ENCODE measurements at regions not wholly inside any gene's neighbourhood (a gene's known extent, or its start where the extent isn't known, plus 50 kb on each side); places are given as distances from the start of the nearest gene placed in this dataset.
A peak's percentile ranks its signal among the peaks of the same experiment; 100 is the strongest.

- DNase-seq = no peak
Observed at GRCh38 chr17:56009795-56010651, 143.3 kb upstream of the ANKFN1 start.

DNA sequence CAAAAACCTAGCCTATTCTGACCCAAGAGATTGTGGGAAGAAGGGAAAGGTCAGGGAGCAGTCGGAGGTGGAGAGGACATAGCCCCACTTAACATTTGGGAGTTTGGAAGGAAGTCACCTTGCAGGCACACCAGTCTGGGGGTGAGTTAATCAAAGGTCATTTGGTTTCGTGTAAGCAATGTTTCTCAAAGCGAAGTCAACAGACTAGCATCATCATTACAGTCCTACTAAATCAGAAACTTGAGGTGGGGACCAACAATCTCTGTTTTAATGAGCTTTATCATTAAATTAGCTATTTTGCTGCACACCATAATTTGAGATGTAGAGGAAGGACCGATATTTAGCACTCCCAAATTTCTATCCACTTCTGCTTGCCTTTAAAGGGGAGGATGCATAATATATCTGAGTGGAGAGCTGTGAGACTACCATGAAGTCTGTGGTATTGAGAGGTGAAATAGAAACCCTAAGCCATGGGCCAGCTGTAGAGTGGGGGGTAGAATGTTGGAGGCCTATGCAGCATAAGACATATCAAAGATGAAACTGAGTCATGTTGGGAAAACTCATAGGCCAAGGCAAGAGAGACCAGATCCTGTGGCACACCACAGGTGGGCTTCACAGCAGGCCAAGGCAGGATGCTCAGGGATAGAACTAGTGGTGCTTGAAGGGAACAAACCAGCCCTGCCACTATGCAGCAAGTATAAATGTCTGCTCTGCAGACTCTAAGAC is 141.7 kb upstream of the ANKFN1 start:
- no peak for DNase-seq

GRCh38 chr17:56018211-56018610 is 135.1 kb upstream of the ANKFN1 start:
- no peak for DNase-seq

DNA sequence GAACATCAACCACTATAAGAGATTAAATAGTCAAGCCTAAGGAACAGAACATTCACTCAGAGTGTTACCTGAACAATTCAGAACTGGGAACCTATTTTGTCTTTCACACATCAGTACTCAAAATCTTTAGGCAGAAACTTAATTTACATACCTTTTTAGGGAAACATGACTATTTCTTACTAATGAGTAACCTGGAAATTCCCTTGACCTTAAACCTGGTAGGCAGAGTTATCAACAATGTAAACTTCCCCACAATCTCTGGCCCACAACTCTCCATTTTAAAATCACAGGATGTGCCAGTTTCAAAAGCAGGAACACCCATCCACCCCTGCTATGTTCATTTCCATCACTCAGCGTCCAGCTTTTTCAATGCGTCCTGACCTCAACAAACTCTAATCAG is 132.9 kb upstream of the ANKFN1 start:
- no peak for DNase-seq

GRCh38 chr17:56021681-56022190 is 131.5 kb upstream of the ANKFN1 start:
- no peak for DNase-seq

DNA sequence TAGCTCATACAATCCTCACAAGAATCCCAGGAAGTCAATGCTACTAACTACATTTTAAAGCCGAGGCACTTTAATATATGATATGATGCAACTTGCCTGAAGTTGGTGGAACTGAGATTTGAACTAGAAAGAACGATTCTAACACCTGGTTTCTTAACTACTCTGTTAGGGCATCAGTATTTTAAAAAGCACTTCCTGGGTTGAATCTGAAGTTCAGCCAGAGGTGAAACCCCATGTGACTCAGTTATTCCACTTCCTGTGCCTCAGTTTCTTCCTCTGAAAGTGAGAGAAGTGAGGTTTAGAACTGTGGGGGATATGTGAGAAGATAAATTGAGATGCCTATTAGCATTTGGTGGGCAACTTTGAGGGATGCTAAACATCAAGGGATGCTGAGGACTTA is 129.4 kb upstream of the ANKFN1 start:
- DNase-seq = no peak

- DNase-seq = no peak
Observed at GRCh38 chr17:56026915-56027314, 126.4 kb upstream of the ANKFN1 start.

GRCh38 chr17:56028837-56029236 is 124.4 kb upstream of the ANKFN1 start:
- no peak for DNase-seq

- DNase-seq = no peak
Observed at GRCh38 chr17:56030009-56030624, 123.2 kb upstream of the ANKFN1 start.

DNA sequence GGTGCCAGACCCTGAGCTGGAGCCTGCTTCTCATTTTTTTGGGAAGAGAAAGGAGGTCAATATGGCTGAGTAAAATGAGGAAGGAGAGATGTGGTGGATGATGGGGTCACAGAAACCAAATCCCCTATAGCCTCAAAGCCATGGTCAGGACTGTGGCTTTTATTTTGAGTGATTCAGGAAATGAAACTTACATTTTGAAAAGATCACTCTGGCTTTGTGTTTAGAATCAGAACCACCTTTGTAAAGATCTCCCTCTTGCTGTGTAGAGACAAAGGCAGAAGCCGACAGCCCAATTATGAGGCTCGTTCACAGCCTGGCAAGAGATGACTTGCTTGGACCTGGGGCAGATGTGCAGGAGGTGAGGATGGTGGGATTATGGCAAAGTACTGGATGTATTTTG is 121.6 kb upstream of the ANKFN1 start:
- DNase-seq = no peak

DNA sequence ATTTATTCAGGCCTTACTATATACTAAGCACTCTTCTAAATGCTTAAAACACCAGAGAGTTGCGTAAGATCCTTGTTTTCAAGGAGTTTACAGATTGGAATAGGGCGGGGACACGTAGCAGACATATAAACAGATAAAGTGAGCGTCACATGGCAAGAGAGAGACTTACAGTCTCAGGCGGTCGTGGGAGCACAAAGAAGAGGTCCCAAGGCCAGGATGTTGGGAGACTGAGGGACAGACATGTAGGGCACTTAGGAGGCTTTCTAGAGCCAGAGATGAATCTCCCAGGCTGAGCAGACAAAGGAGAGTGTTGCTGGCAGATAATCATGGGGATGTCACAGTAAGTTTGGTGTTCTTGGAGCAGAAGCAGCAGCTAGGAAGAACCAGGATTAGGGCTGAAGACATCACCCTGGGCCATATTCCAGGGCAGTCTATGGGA is 119.1 kb upstream of the ANKFN1 start:
- no peak for DNase-seq

- no peak for DNase-seq
Observed at GRCh38 chr17:56038131-56038530, 115.1 kb upstream of the ANKFN1 start.

- no peak for DNase-seq
Observed at GRCh38 chr17:56045872-56046271, 107.4 kb upstream of the ANKFN1 start.

DNA sequence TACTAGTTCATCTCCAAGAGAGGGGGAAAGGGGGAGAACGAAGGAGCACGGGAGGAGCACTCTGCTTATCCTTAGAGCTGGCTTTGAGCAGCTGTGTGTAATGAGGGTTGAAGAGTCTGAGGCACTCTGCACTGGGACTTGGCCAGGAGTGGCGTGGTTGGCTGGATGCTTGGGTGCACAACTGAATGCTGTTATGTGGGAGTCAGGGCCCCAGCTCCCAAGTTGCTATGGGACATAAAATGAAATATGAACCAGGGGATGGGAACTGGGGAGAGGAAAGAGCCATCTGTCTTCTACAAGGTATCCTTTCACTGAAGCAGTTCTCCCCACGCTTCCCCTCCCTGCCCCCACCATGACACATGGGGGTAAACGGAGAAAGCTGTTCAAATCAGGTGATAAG is 105.9 kb upstream of the ANKFN1 start:
- DNase-seq = no peak

GRCh38 chr17:56057869-56058268 is 95.4 kb upstream of the ANKFN1 start:
- DNase-seq = no peak

- no peak for DNase-seq
Observed at GRCh38 chr17:56064506-56064905, 88.8 kb upstream of the ANKFN1 start.

- no peak for DNase-seq
Observed at GRCh38 chr17:56074361-56074890, 78.8 kb upstream of the ANKFN1 start.

DNA sequence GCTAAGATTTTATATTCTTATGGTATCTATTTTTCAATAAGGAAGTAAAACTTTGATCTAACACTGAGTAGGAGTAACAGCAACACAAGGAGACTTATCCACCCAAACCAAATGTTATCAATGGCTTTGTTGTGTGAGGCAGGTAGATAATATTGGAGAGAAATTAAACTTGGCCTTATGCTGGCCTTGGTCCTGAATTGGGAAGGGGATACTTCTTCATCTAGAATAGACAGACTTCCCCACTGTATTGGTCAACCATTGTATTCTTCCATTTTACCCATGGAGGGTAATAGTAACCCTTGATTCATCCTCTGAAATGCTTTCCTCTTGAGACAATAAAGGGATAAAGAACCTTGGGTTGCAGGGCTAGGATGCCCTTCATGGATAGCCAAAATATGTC is 76.3 kb upstream of the ANKFN1 start:
- DNase-seq = no peak

DNA sequence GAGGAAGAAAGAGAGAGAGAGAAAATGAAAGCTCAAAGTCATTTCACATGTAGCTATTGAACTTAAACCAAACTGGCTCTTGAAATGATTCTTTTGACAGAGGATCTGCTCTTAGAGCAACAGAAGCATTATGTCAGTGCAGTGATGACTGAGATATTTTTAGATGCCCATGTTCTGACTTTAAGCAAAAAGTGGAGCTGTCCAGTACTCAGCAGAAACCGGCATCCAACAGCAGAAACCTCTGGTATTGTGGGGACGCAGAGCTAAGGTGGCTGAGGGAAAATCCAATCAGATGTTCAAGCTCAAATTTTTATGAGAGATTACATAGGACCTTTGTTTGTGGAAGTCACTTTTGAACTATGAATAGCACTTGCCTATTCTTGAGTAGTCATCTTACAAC is 69.8 kb upstream of the ANKFN1 start:
- no peak for DNase-seq

DNA sequence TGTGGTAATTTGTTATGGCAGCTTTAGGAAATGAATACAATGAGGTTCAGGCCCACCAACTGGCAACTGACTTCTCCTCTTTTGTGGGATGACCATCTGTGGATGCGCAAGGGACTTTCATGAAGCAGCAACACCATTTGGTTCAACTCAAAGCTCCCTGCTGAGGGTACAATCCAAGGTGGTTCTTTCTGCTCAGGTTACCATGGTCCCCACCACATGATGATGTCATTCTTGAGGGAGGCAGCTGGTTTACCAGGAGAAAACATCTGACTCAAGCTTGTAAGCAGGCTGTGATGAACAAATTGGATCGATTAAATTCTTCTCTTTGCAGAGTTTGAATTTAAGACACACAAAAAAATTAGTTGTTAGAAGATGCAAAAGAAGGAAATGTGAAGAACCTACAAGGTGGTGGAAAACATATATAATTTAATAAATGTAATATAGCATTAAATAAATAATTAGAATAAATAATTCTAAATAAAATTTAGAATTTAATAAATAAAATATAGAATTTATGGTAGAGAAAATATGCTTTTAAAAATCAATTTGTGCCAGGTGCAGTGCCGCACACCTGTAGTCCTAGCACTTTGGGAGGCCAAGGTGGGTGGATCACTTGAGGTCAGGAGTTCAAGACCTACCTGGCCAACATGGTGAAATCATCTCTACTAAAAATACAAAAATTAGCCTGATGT is 67.6 kb upstream of the ANKFN1 start:
- DNase-seq = no peak

DNA sequence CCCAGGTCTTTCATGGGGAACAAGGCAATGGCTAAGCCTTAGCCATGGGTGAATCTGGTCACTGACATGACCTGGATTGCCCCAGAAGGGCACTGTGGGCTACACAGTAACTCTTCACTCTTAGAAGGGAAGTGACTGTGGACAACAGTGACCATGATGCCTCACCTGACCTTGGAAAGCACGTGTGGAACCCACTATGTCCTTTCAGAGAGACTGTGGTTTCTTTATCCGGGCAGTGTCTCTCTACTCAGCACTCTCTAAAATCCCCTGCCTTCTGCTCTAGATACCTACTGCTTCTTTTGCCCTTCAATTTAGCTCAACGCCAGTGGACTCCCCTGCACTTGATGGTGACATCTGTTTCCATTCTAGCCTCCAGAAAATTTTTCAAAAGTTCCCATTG is 66.1 kb upstream of the ANKFN1 start:
- no peak for DNase-seq

GRCh38 chr17:56096026-56096810 is 57.1 kb upstream of the ANKFN1 start:
- DNase-seq = peak; percentile 7
